HG03108 (cell line): ENCODE measurements at regions not wholly inside any gene's neighbourhood (a gene's known extent, or its start where the extent isn't known, plus 50 kb on each side); places are given as distances from the start of the nearest gene placed in this dataset.
"Not testable (repeated sequence)": the region's sequence is repeated elsewhere in the genome, so short reads cannot be mapped to it uniquely, and the experiment has no call there.

ENCODE experiments used
- ATAC-seq: cut with Tn5 transposase; IDR thresholded peaks from one replicate; pipeline ENCODE4 v1.9.1; 2021; ENCODE audit warnings: moderate library complexity; ENCODE audit not compliant: unreplicated experiment

DNA sequence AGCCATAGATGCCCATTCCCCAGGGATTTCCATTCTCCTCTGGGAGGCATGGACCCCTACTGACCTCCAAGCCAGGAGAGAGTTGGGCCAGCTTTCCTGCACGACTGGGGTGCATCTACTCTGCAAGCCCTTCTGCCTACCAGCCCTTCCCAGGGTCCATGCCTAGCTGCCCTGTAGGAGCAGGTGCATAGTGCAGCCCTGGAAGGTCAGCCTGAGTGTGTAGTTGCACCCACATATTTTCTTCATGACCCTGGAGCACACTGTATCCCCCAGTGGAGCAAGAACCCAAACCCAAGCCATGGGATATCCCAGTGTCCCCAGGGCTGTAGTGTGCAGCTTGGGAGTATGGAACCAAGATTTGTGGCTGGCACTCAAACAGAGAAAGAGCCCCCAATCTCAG, 155.6 kb upstream of the GOLGA6L22 start:
- ATAC-seq = not testable (repeated sequence)
